C4-2B (cell line): ENCODE measurements at regions not wholly inside any gene's neighbourhood (a gene's known extent, or its start where the extent isn't known, plus 50 kb on each side); places are given as distances from the start of the nearest gene placed in this dataset.

Experiments used
- ZFX ChIP-seq: fragments of 450-650 bp; IDR thresholded peaks from 2 replicates; pipeline ENCODE4 v1.6.1; 2017
- TF ChIP-seq, protein P1 (sequence below): fragments of 450-650 bp; conservative IDR thresholded peaks from 2 replicates; pipeline ENCODE4 v1.5.1; 2017; ENCODE audit warnings: mild to moderate bottlenecking

- TF ChIP-seq, protein P1, sequence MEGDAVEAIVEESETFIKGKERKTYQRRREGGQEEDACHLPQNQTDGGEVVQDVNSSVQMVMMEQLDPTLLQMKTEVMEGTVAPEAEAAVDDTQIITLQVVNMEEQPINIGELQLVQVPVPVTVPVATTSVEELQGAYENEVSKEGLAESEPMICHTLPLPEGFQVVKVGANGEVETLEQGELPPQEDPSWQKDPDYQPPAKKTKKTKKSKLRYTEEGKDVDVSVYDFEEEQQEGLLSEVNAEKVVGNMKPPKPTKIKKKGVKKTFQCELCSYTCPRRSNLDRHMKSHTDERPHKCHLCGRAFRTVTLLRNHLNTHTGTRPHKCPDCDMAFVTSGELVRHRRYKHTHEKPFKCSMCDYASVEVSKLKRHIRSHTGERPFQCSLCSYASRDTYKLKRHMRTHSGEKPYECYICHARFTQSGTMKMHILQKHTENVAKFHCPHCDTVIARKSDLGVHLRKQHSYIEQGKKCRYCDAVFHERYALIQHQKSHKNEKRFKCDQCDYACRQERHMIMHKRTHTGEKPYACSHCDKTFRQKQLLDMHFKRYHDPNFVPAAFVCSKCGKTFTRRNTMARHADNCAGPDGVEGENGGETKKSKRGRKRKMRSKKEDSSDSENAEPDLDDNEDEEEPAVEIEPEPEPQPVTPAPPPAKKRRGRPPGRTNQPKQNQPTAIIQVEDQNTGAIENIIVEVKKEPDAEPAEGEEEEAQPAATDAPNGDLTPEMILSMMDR = no peak
- no peak for TF ChIP-seq ZFX
Observed at GRCh38 chr5:19233573-19233972, 754.4 kb downstream of the CDH18 start.
